ENCODE measurements at regions not wholly inside any gene's neighbourhood (a gene's known extent, or its start where the extent isn't known, plus 50 kb on each side); places are given as distances from the start of the nearest gene placed in this dataset.
"Not testable (repeated sequence)": the region's sequence is repeated elsewhere in the genome, so short reads cannot be mapped to it uniquely, and the experiment has no call there.

GRCh38 chr6:156600678-156601077 is 176.5 kb upstream of the ARID1B start:
- DNase-seq (ENCODE audit: low read depth): no peak

GRCh38 chr6:156599978-156600590 is 177.1 kb upstream of the ARID1B start:
- no peak for DNase-seq (ENCODE audit: low read depth)

GRCh38 chr6:156599366-156599765 is 177.8 kb upstream of the ARID1B start:
- no peak for DNase-seq (ENCODE audit: low read depth)

- DNase-seq (ENCODE audit: low read depth): no peak
These were observed 178.4 kb upstream of the ARID1B start for GRCh38 chr6:156598855-156599180.

GRCh38 chr6:156598071-156598854 is 178.9 kb upstream of the ARID1B start:
- no peak for DNase-seq (ENCODE audit: low read depth)

GRCh38 chr6:156597095-156597494 is 180.1 kb upstream of the ARID1B start:
- DNase-seq (ENCODE audit: low read depth): no peak

- DNase-seq (ENCODE audit: low read depth): peak; percentile 17
These were observed 181.7 kb upstream of the ARID1B start for GRCh38 chr6:156595476-156595875.

GRCh38 chr6:156593893-156594292 is 183.3 kb upstream of the ARID1B start:
- no peak for DNase-seq (ENCODE audit: low read depth)

- DNase-seq (ENCODE audit: low read depth): no peak
These were observed 184.1 kb upstream of the ARID1B start for GRCh38 chr6:156593127-156593526.

GRCh38 chr6:156590482-156590881 is 186.7 kb upstream of the ARID1B start:
- DNase-seq (ENCODE audit: low read depth): no peak

GRCh38 chr6:156589281-156589680 is 187.9 kb upstream of the ARID1B start:
- DNase-seq (ENCODE audit: low read depth): peak; percentile 85

GRCh38 chr6:156587751-156588301 is 189.4 kb upstream of the ARID1B start:
- no peak for DNase-seq (ENCODE audit: low read depth)

- no peak for DNase-seq (ENCODE audit: low read depth)
These were observed 190.1 kb upstream of the ARID1B start for GRCh38 chr6:156587071-156587470.

- no peak for DNase-seq (ENCODE audit: low read depth)
These were observed 191.3 kb upstream of the ARID1B start for GRCh38 chr6:156585859-156586258.

GRCh38 chr6:156584121-156584520 is 193.1 kb upstream of the ARID1B start:
- DNase-seq (ENCODE audit: low read depth): not testable (repeated sequence)

GRCh38 chr6:156583083-156583482 is 194.1 kb upstream of the ARID1B start:
- no peak for DNase-seq (ENCODE audit: low read depth)

GRCh38 chr6:156582509-156582992 is 194.6 kb upstream of the ARID1B start:
- DNase-seq (ENCODE audit: low read depth): no peak

GRCh38 chr6:156579564-156579963 is 197.6 kb upstream of the ARID1B start:
- DNase-seq (ENCODE audit: low read depth): no peak

- DNase-seq (ENCODE audit: low read depth): no peak
These were observed 199.4 kb upstream of the ARID1B start for GRCh38 chr6:156577749-156578148.

GRCh38 chr6:156575361-156575760 is 201.8 kb upstream of the ARID1B start:
- no peak for DNase-seq (ENCODE audit: low read depth)

- DNase-seq (ENCODE audit: low read depth): no peak
These were observed 212.4 kb upstream of the ARID1B start for GRCh38 chr6:156564807-156565149.

- DNase-seq (ENCODE audit: low read depth): peak; percentile 38
These were observed 212.9 kb upstream of the ARID1B start for GRCh38 chr6:156564127-156564806.

- peak; percentile 10 for DNase-seq (ENCODE audit: low read depth)
These were observed 213.5 kb upstream of the ARID1B start for GRCh38 chr6:156563714-156564113.

Measured in amniotic epithelial cell (primary cell).